ENCODE measurements at regions not wholly inside any gene's neighbourhood (a gene's known extent, or its start where the extent isn't known, plus 50 kb on each side); places are given as distances from the start of the nearest gene placed in this dataset.

DNA sequence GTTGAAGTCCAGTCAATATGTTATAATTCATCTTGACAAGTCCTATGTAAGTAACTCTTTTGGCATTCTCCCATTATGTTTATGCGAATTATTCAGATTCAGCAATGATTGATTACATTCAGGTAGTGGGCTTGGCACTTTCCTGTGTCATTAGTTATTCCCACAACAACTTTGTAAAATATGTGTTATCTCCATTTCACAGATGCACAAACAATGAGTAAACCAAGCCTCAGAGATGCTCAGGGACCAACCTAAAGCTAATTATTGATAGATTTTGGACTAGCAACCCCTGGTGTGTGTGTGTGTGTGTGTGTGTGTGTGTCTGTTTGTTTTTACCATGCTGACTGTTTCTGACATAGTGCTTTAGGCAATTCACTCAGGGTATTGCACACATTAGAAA lies 371.1 kb upstream of the C1orf87 start:
- intact Hi-C loops (cut with DNase I): no loop called here
- H3K27ac ChIP-seq: no peak overlapping the region
- no peak for DNase-seq
- H3K9me3 ChIP-seq: no peaks in the 10 kb centered on the region
- H3K36me3 ChIP-seq: no peaks in the 10 kb centered on the region
- no peak overlapping the region for H3K4me3 ChIP-seq (replicated peaks in 1 of 3)
- TF ChIP-seq POLR2A (IDR thresholded peaks at IDR 0.05): no peak
- TF ChIP-seq, protein P1, sequence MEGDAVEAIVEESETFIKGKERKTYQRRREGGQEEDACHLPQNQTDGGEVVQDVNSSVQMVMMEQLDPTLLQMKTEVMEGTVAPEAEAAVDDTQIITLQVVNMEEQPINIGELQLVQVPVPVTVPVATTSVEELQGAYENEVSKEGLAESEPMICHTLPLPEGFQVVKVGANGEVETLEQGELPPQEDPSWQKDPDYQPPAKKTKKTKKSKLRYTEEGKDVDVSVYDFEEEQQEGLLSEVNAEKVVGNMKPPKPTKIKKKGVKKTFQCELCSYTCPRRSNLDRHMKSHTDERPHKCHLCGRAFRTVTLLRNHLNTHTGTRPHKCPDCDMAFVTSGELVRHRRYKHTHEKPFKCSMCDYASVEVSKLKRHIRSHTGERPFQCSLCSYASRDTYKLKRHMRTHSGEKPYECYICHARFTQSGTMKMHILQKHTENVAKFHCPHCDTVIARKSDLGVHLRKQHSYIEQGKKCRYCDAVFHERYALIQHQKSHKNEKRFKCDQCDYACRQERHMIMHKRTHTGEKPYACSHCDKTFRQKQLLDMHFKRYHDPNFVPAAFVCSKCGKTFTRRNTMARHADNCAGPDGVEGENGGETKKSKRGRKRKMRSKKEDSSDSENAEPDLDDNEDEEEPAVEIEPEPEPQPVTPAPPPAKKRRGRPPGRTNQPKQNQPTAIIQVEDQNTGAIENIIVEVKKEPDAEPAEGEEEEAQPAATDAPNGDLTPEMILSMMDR (IDR thresholded peaks at IDR 0.05): no peak
- no peaks in the 10 kb centered on the region for H3K27me3 ChIP-seq
- WGBS, 2 donors: 82 to 87% methylated on average over 1 of the region's 1 CpG
- H3K4me1 ChIP-seq: no peaks in the 10 kb centered on the region

GRCh38 chr1:60436186-60436585 lies 362.6 kb upstream of the C1orf87 start:
- no peak overlapping the region for H3K4me3 ChIP-seq (replicated peaks in 1 of 3)
- intact Hi-C loops (cut with DNase I): no loop called here
- no peak overlapping the region for H3K27ac ChIP-seq
- H3K36me3 ChIP-seq: no peaks in the 10 kb centered on the region
- H3K9me3 ChIP-seq: no peaks in the 10 kb centered on the region
- DNase-seq: no peak
- H3K4me1 ChIP-seq: no peaks in the 10 kb centered on the region
- WGBS, 2 donors: 92 to 94% methylated on average over 2 of the region's 2 CpGs
- TF ChIP-seq POLR2A (IDR thresholded peaks at IDR 0.05): no peak
- TF ChIP-seq, protein P1 (IDR thresholded peaks at IDR 0.05): no peak
- no peaks in the 10 kb centered on the region for H3K27me3 ChIP-seq

DNA sequence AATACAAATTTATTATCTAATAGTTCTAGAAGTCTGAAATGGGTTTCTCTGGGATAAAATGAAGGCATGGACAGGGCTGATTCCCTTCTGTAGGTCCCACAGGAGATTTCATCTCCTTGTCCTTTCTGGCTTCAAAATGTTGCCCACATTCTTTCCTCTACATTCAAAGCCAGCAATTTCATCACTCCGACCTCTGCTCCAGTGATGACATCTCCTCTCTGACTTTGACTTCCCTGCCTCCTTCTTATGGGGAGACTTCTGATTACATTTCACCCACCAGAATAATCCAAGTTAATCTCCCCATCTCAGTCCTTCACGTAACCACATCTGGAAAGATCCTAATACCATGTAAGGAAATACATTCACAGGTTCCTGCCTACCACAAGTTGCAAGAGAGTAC lies 358.0 kb upstream of the C1orf87 start:
- 91 to 96% methylated on average over 2 of the region's 2 CpGs for WGBS, 2 donors
- Histone ChIP-seq H3K36me3 (no peaks in the 10 kb centered on the region), H3K9me3 (no peaks in the 10 kb centered on the region), H3K4me1 (no peaks in the 10 kb centered on the region), H3K27me3 (no peaks in the 10 kb centered on the region), H3K4me3 (replicated peaks in 1 of 3) (no peak overlapping the region), H3K27ac (no peak overlapping the region)
- no peak for DNase-seq
- intact Hi-C loops (cut with DNase I): no loop called here
- TF ChIP-seq, protein P1 (IDR thresholded peaks at IDR 0.05): no peak
- no peak for TF ChIP-seq POLR2A (IDR thresholded peaks at IDR 0.05)

- TF ChIP-seq POLR2A (IDR thresholded peaks at IDR 0.05): no peak
- TF ChIP-seq, protein P1 (IDR thresholded peaks at IDR 0.05): no peak
- Histone ChIP-seq H3K27ac (no peak overlapping the region), H3K4me1 (no peaks in the 10 kb centered on the region), H3K9me3 (no peaks in the 10 kb centered on the region), H3K36me3 (no peaks in the 10 kb centered on the region), H3K27me3 (no peaks in the 10 kb centered on the region), H3K4me3 (replicated peaks in 1 of 3) (no peak overlapping the region)
- 51 to 70% methylated on average over 2 of the region's 2 CpGs for WGBS, 2 donors
- DNase-seq: no peak
- intact Hi-C loops (cut with DNase I): no loop called here
These were observed 356.8 kb upstream of the C1orf87 start for GRCh38 chr1:60430375-60430774.

DNA sequence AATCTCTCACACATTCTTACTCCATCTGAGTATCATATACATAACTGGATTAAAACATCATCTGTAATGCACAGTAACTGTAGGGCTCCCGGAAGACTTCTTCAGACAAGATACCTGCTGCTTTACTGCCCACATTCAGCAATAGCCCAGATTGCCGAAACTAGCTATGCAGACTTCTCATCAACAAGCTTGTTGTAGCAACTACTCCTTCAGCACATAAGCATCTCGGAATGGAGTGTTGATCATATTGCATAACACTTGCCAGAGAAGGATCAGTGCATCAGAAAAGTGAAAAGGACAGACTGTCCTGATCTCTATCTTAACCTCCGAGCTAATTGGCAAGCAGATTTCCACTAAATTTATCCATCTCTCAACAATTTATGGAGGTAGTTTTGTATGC lies 354.6 kb upstream of the C1orf87 start:
- intact Hi-C loops (cut with DNase I): no loop called here
- no peak for DNase-seq

More for the DNA sequence above, 354.6 kb upstream of the C1orf87 start:
- Histone ChIP-seq H3K27ac (no peak overlapping the region), H3K4me3 (replicated peaks in 1 of 3) (no peak overlapping the region), H3K36me3 (no peaks in the 10 kb centered on the region), H3K27me3 (no peaks in the 10 kb centered on the region), H3K4me1 (no peaks in the 10 kb centered on the region), H3K9me3 (no peaks in the 10 kb centered on the region)
- 83 to 87% methylated on average over 4 of the region's 4 CpGs for WGBS, 2 donors
- TF ChIP-seq POLR2A (IDR thresholded peaks at IDR 0.05): no peak
- TF ChIP-seq, protein P1 (IDR thresholded peaks at IDR 0.05): no peak

Data from thyroid gland (tissue), 4 donors.